ENCODE measurements at regions not wholly inside any gene's neighbourhood (a gene's known extent, or its start where the extent isn't known, plus 50 kb on each side); places are given as distances from the start of the nearest gene placed in this dataset.

GRCh38 chr5:15353086-15353645 lies 146.8 kb upstream of the FBXL7 start:
- H3K4me1 ChIP-seq = no peaks in the 10 kb centered on the region
- H3K36me3 ChIP-seq = no peaks in the 10 kb centered on the region
- DNase-seq (no peak), ATAC-seq (no peak)
- TF ChIP-seq, protein P1, sequence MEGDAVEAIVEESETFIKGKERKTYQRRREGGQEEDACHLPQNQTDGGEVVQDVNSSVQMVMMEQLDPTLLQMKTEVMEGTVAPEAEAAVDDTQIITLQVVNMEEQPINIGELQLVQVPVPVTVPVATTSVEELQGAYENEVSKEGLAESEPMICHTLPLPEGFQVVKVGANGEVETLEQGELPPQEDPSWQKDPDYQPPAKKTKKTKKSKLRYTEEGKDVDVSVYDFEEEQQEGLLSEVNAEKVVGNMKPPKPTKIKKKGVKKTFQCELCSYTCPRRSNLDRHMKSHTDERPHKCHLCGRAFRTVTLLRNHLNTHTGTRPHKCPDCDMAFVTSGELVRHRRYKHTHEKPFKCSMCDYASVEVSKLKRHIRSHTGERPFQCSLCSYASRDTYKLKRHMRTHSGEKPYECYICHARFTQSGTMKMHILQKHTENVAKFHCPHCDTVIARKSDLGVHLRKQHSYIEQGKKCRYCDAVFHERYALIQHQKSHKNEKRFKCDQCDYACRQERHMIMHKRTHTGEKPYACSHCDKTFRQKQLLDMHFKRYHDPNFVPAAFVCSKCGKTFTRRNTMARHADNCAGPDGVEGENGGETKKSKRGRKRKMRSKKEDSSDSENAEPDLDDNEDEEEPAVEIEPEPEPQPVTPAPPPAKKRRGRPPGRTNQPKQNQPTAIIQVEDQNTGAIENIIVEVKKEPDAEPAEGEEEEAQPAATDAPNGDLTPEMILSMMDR (IDR thresholded peaks at IDR 0.05) = no peak
- no peaks in the 10 kb centered on the region for H3K27me3 ChIP-seq
- no peak overlapping the region for H3K27ac ChIP-seq
- peaks cover 0 to 6% of the 10 kb centered on the region in 2 donors for H3K9me3 ChIP-seq
- intact Hi-C loops (cut with DNase I) = no loop called here
- no peak overlapping the region for H3K4me3 ChIP-seq

GRCh38 chr5:15350614-15351013 lies 149.4 kb upstream of the FBXL7 start:
- Histone ChIP-seq H3K27ac (no peak overlapping the region), H3K4me3 (no peak overlapping the region), H3K4me1 (no peaks in the 10 kb centered on the region), H3K27me3 (no peaks in the 10 kb centered on the region), H3K9me3 (peaks cover 0 to 3% of the 10 kb centered on the region in 2 donors), H3K36me3 (no peaks in the 10 kb centered on the region)
- ATAC-seq (no peak), DNase-seq (no peak)
- intact Hi-C loops (cut with DNase I) = no loop called here
- TF ChIP-seq, protein P1 (IDR thresholded peaks at IDR 0.05) = no peak

- no peak overlapping the region for H3K27ac ChIP-seq
- no peaks in the 10 kb centered on the region for H3K4me1 ChIP-seq
- TF ChIP-seq, protein P1 (IDR thresholded peaks at IDR 0.05) = no peak
- DNase-seq (no peak), ATAC-seq (no peak)
- intact Hi-C loops (cut with DNase I) = no loop called here
- H3K4me3 ChIP-seq = no peak overlapping the region
- H3K36me3 ChIP-seq = no peaks in the 10 kb centered on the region
- no peaks in the 10 kb centered on the region for H3K9me3 ChIP-seq
- no peaks in the 10 kb centered on the region for H3K27me3 ChIP-seq
Observed at GRCh38 chr5:15346738-15347137, 153.2 kb upstream of the FBXL7 start.

- no peak overlapping the region for H3K4me3 ChIP-seq
- no peak overlapping the region for H3K27ac ChIP-seq
- intact Hi-C loops (cut with DNase I) = no loop called here
- TF ChIP-seq, protein P1 (IDR thresholded peaks at IDR 0.05) = no peak
- no peaks in the 10 kb centered on the region for H3K4me1 ChIP-seq
- ATAC-seq (no peak), DNase-seq (no peak)
- H3K9me3 ChIP-seq = peaks cover 0 to 7% of the 10 kb centered on the region in 2 donors
- no peaks in the 10 kb centered on the region for H3K27me3 ChIP-seq
- H3K36me3 ChIP-seq = no peaks in the 10 kb centered on the region
Observed at GRCh38 chr5:15344954-15345353, 155.0 kb upstream of the FBXL7 start.

GRCh38 chr5:15338546-15338945 lies 161.4 kb upstream of the FBXL7 start:
- TF ChIP-seq, protein P1 (IDR thresholded peaks at IDR 0.05) = no peak
- intact Hi-C loops (cut with DNase I) = no loop called here

More at GRCh38 chr5:15338546-15338945, 161.4 kb upstream of the FBXL7 start:
- no peak overlapping the region for H3K4me3 ChIP-seq
- H3K36me3 ChIP-seq = no peaks in the 10 kb centered on the region
- peaks cover 0 to 10% of the 10 kb centered on the region in 2 donors for H3K9me3 ChIP-seq
- H3K27me3 ChIP-seq = no peaks in the 10 kb centered on the region
- DNase-seq = peak in 1 of 4 donors; percentile 24
- H3K27ac ChIP-seq = no peak overlapping the region
- H3K4me1 ChIP-seq = no peaks in the 10 kb centered on the region
- no peak for ATAC-seq

All from left lung (tissue), 4 donors.